Ishikawa (cell line): ENCODE measurements at regions not wholly inside any gene's neighbourhood (a gene's known extent, or its start where the extent isn't known, plus 50 kb on each side); places are given as distances from the start of the nearest gene placed in this dataset.

Source experiments
- CEBPB ChIP-seq: IDR thresholded peaks from 2 replicates; pipeline ENCODE4 v1.6.1; 2012
- EP300 ChIP-seq: IDR thresholded peaks from 2 replicates; pipeline ENCODE4 v1.6.1; 2012; ENCODE audit warnings: borderline replicate concordance
- FOXM1 ChIP-seq: IDR thresholded peaks from 2 replicates; pipeline ENCODE4 v1.6.1; 2012; ENCODE audit warnings: low read depth, borderline replicate concordance
- MAX ChIP-seq: IDR thresholded peaks from 2 replicates; pipeline ENCODE4 v1.6.1; 2012
- NFIC ChIP-seq: IDR thresholded peaks from 2 replicates; pipeline ENCODE4 v1.6.1; 2012
- REST ChIP-seq: IDR thresholded peaks from 2 replicates; pipeline ENCODE4 v1.6.1; 2012; ENCODE audit warnings: low read depth, mild to moderate bottlenecking
- TAF1 ChIP-seq: IDR thresholded peaks from 2 replicates; pipeline ENCODE4 v1.6.1; 2012; ENCODE audit warnings: low read depth, mild to moderate bottlenecking
- TEAD4 ChIP-seq: IDR thresholded peaks from 2 replicates; pipeline ENCODE4 v1.6.1; 2012
- ZBTB7A ChIP-seq: IDR thresholded peaks from 2 replicates; pipeline ENCODE4 v1.6.1; 2012; ENCODE audit warnings: low read depth

GRCh38 chr14:70269582-70269981, 80.8 kb upstream of the SLC8A3 start:
- no peak for TF ChIP-seq FOXM1
- no peak for TF ChIP-seq MAX
- TF ChIP-seq TAF1, result no peak
- TF ChIP-seq NFIC, result no peak
- no peak for TF ChIP-seq EP300
- no peak for TF ChIP-seq ZBTB7A
- no peak for TF ChIP-seq TEAD4
- no peak for TF ChIP-seq REST
- no peak for TF ChIP-seq CEBPB
